ENCODE measurements at regions not wholly inside any gene's neighbourhood (a gene's known extent, or its start where the extent isn't known, plus 50 kb on each side); places are given as distances from the start of the nearest gene placed in this dataset.

- Histone ChIP-seq H3K27me3 (ENCODE audit: control insufficient read depth, insufficient read depth, low read length) (no peaks in the 10 kb centered on the region), H3K36me3 (replicated peaks; ENCODE audit: control insufficient read depth, insufficient read depth, low read length) (no peaks in the 10 kb centered on the region), H3K4me3 (ENCODE audit: insufficient read depth, low read depth, low read length) (no peak overlapping the region)
- no peak for DNase-seq
Measured at GRCh38 chr4:100130964-100131363, 59.3 kb downstream of the DDIT4L start.

DNA sequence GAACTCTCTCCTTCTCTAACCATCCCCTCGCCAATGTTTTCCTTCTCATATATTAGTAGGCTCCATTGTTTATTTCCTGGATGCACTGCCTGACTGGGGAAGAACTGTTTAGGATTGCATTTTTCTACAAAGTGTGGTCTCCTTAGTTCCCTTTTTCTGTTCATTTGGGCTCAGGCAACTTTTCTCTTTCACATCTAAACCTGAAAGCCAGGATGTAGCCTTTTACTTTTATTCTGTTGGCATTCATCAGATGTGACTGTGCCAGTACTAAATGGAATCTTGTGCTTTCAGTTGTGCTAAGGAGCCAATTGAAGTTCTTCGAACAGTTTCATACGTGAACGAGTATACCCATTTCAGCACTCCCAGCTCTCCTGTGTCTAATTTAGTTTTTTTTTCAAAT is 59.8 kb downstream of the DDIT4L start:
- no peak overlapping the region for H3K4me3 ChIP-seq (ENCODE audit: insufficient read depth, low read depth, low read length)

GRCh38 chr4:100129774-100130173 is 60.5 kb downstream of the DDIT4L start:
- Histone ChIP-seq H3K36me3 (replicated peaks; ENCODE audit: control insufficient read depth, insufficient read depth, low read length) (no peaks in the 10 kb centered on the region), H3K27me3 (ENCODE audit: control insufficient read depth, insufficient read depth, low read length) (no peaks in the 10 kb centered on the region)
- no peak for DNase-seq

More for the DNA sequence above, 59.8 kb downstream of the DDIT4L start:
- no peak for DNase-seq
- H3K27me3 ChIP-seq (ENCODE audit: control insufficient read depth, insufficient read depth, low read length): no peaks in the 10 kb centered on the region
- no peaks in the 10 kb centered on the region for H3K36me3 ChIP-seq (replicated peaks; ENCODE audit: control insufficient read depth, insufficient read depth, low read length)

GRCh38 chr4:100128338-100128737 is 61.9 kb downstream of the DDIT4L start:
- Histone ChIP-seq H3K27me3 (ENCODE audit: control insufficient read depth, insufficient read depth, low read length) (no peaks in the 10 kb centered on the region), H3K4me3 (ENCODE audit: insufficient read depth, low read depth, low read length) (no peak overlapping the region), H3K36me3 (replicated peaks; ENCODE audit: control insufficient read depth, insufficient read depth, low read length) (no peaks in the 10 kb centered on the region)
- DNase-seq: no peak

More at GRCh38 chr4:100129774-100130173, 60.5 kb downstream of the DDIT4L start:
- H3K4me3 ChIP-seq (ENCODE audit: insufficient read depth, low read depth, low read length): no peak overlapping the region

DNA sequence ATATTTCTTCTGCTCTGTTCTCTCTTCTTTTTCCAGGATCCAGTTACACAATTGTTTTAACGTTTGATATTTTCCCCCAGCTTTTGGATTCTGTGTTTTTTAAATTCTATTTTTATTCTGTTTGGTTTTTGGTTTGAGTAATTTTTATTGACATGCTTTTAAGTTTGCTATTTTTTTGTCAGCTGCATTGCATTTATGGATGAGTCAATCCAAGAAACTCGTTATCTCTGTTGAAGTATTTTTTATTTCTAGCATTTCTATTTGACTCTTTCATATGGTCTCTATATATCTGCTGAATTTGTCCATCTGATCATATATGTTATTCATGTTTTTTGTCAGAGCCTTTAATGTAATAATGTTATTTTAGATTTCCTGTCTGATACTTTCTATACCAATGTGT is 65.6 kb downstream of the DDIT4L start:
- Histone ChIP-seq H3K36me3 (replicated peaks; ENCODE audit: control insufficient read depth, insufficient read depth, low read length) (no peaks in the 10 kb centered on the region), H3K4me3 (ENCODE audit: insufficient read depth, low read depth, low read length) (no peak overlapping the region), H3K27me3 (ENCODE audit: control insufficient read depth, insufficient read depth, low read length) (no peaks in the 10 kb centered on the region)
- no peak for DNase-seq

DNA sequence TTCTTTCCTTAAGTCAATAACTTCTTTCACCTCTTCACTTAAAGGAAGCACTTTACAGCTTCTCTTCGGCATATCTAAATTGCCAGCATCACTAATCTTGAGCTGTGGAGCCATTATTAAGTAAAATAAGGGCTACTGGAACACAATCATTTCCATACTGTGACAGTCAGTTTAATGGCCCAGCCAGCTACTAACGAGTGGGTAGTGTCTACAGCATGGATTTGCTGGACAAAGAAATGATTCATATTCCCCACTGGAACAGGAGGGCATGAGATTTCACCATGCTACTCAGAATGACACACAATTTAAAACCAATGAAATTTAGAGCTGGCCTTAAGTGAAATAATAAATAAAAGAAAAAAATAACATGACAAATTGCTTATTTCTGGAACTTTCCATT is 72.1 kb downstream of the DDIT4L start:
- Histone ChIP-seq H3K27me3 (ENCODE audit: control insufficient read depth, insufficient read depth, low read length) (no peaks in the 10 kb centered on the region; the same call in 1 of the 2 replicates), H3K36me3 (replicated peaks; ENCODE audit: control insufficient read depth, insufficient read depth, low read length) (no peaks in the 10 kb centered on the region), H3K4me3 (ENCODE audit: insufficient read depth, low read depth, low read length) (no peak overlapping the region)
- DNase-seq: no peak

- no peak overlapping the region for H3K4me3 ChIP-seq (ENCODE audit: insufficient read depth, low read depth, low read length)
- no peaks in the 10 kb centered on the region for H3K36me3 ChIP-seq (replicated peaks; ENCODE audit: control insufficient read depth, insufficient read depth, low read length)
- no peak for DNase-seq
Measured at GRCh38 chr4:100117750-100118149, 72.5 kb downstream of the DDIT4L start.

DNA sequence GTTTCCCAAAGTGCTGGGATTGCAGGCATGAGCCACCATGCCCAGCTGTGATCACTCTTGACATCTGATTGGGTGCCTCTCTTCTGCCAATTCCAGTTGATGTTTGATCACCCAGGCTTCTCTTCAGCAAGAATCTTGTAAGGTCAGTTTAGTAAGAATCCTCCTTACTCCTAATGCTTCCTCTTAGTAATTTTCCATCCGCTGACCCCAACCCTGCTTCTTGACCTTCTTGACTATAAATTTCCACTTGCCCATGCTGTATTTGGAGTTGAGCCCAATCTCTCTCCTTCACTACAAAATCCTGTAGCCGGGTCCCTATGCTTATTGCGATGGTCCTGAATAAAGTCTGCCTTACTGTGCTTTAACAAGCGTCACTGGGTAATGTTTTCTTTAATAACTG is 75.4 kb downstream of the DDIT4L start:
- no peaks in the 10 kb centered on the region; the same call in 1 of the 2 replicates for H3K27me3 ChIP-seq (ENCODE audit: control insufficient read depth, insufficient read depth, low read length)

More at GRCh38 chr4:100117750-100118149, 72.5 kb downstream of the DDIT4L start:
- H3K27me3 ChIP-seq (ENCODE audit: control insufficient read depth, insufficient read depth, low read length): no peaks in the 10 kb centered on the region; the same call in 1 of the 2 replicates

GRCh38 chr4:100113732-100114131 is 76.5 kb downstream of the DDIT4L start:
- Histone ChIP-seq H3K36me3 (replicated peaks; ENCODE audit: control insufficient read depth, insufficient read depth, low read length) (no peaks in the 10 kb centered on the region), H3K27me3 (ENCODE audit: control insufficient read depth, insufficient read depth, low read length) (no peaks in the 10 kb centered on the region; the same call in 1 of the 2 replicates), H3K4me3 (ENCODE audit: insufficient read depth, low read depth, low read length) (no peak overlapping the region)
- DNase-seq: no peak

More for the DNA sequence above, 75.4 kb downstream of the DDIT4L start:
- no peak for DNase-seq
- Histone ChIP-seq H3K36me3 (replicated peaks; ENCODE audit: control insufficient read depth, insufficient read depth, low read length) (no peaks in the 10 kb centered on the region), H3K4me3 (ENCODE audit: insufficient read depth, low read depth, low read length) (no peak overlapping the region)

GRCh38 chr4:100113096-100113495 is 77.2 kb downstream of the DDIT4L start:
- Histone ChIP-seq H3K4me3 (ENCODE audit: insufficient read depth, low read depth, low read length) (no peak overlapping the region), H3K27me3 (ENCODE audit: control insufficient read depth, insufficient read depth, low read length) (no peaks in the 10 kb centered on the region; the same call in 1 of the 2 replicates), H3K36me3 (replicated peaks; ENCODE audit: control insufficient read depth, insufficient read depth, low read length) (no peaks in the 10 kb centered on the region)
- DNase-seq: no peak

DNA sequence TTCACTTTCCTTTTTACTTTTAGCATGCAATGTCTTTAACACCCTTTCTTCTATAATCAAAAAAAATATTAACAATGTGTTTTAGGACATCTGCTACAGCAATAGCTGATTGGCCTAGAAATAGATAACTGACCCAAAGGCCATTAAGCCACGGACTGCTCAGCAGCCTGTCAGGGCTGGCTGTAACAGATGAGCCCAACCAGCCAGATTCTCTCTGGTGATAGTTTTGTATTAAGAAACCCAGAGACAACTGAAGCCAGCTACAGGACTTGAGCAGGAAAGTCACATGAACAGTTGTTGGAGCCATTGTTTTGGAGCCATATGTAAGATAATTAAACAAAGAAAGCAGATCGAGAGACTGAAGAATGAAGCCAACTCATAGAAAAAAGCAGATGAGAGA is 80.3 kb downstream of the DDIT4L start:
- Histone ChIP-seq H3K27me3 (ENCODE audit: control insufficient read depth, insufficient read depth, low read length) (no peaks in the 10 kb centered on the region), H3K4me3 (ENCODE audit: insufficient read depth, low read depth, low read length) (no peak overlapping the region), H3K36me3 (replicated peaks; ENCODE audit: control insufficient read depth, insufficient read depth, low read length) (no peaks in the 10 kb centered on the region)
- DNase-seq: no peak

- Histone ChIP-seq H3K4me3 (ENCODE audit: insufficient read depth, low read depth, low read length) (no peak overlapping the region), H3K27me3 (ENCODE audit: control insufficient read depth, insufficient read depth, low read length) (no peaks in the 10 kb centered on the region), H3K36me3 (replicated peaks; ENCODE audit: control insufficient read depth, insufficient read depth, low read length) (no peaks in the 10 kb centered on the region)
- DNase-seq: no peak
Measured at GRCh38 chr4:100108869-100109268, 81.4 kb downstream of the DDIT4L start.

GRCh38 chr4:100106982-100107381 is 83.3 kb downstream of the DDIT4L start:
- H3K4me3 ChIP-seq (ENCODE audit: insufficient read depth, low read depth, low read length): no peak overlapping the region
- H3K27me3 ChIP-seq (ENCODE audit: control insufficient read depth, insufficient read depth, low read length): no peaks in the 10 kb centered on the region
- no peak for DNase-seq
- H3K36me3 ChIP-seq (replicated peaks; ENCODE audit: control insufficient read depth, insufficient read depth, low read length): no peaks in the 10 kb centered on the region

- Histone ChIP-seq H3K36me3 (replicated peaks; ENCODE audit: control insufficient read depth, insufficient read depth, low read length) (no peaks in the 10 kb centered on the region), H3K27me3 (ENCODE audit: control insufficient read depth, insufficient read depth, low read length) (no peaks in the 10 kb centered on the region), H3K4me3 (ENCODE audit: insufficient read depth, low read depth, low read length) (no peak overlapping the region)
- DNase-seq: no peak
Measured at GRCh38 chr4:100103671-100104070, 86.6 kb downstream of the DDIT4L start.

DNA sequence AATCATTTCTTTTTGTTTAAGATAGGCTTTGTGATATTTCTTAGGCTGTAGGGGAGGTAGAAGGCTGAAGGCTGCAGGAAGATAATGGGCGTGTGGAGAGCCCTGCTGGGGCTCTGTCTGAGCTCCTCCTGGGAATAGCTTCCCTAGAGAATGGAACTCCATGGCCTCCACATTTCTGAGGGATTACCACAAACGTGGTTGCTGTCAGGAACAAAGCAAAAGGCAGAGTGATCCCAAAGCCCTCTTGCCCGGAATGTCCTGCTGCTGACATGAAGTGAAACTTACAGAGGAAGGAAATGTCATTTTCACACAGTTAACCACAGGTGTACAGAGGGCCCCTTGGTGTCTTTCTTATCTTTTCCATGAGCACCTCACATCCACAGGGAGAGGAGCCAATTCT is 89.3 kb downstream of the DDIT4L start:
- no peaks in the 10 kb centered on the region for H3K27me3 ChIP-seq (ENCODE audit: control insufficient read depth, insufficient read depth, low read length)
- DNase-seq: no peak
- no peaks in the 10 kb centered on the region for H3K36me3 ChIP-seq (replicated peaks; ENCODE audit: control insufficient read depth, insufficient read depth, low read length)
- H3K4me3 ChIP-seq (ENCODE audit: insufficient read depth, low read depth, low read length): no peak overlapping the region

DNA sequence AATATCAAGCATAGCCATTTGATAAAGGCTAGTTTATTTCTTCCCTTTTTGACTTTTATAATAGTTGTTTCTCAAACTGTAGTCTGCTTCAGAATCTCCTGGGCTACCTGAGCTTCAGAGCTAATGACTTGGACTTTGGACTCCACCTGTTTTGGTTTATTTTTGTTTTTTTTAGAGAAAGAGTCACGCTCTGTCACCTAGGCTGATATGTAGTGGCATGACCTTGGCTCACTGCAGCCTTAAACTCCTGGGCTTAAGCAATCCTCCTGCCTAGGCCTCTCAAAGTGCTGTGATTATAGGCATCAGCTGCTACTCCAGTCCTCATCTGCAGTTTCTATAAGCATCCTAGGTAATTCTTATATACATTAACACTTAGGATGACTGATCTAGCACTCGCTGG is 90.5 kb downstream of the DDIT4L start:
- H3K36me3 ChIP-seq (replicated peaks; ENCODE audit: control insufficient read depth, insufficient read depth, low read length): no peaks in the 10 kb centered on the region
- DNase-seq: no peak
- H3K4me3 ChIP-seq (ENCODE audit: insufficient read depth, low read depth, low read length): no peak overlapping the region
- no peaks in the 10 kb centered on the region for H3K27me3 ChIP-seq (ENCODE audit: control insufficient read depth, insufficient read depth, low read length)

All from H7 (cell line).